Stimulated activated CD4-positive, alpha-beta T cell treated with anti-CD3 and anti-CD28 coated beads, Interleukin-2, amount 100 ng/mL, for 48 hours (primary cell): ENCODE measurements at regions not wholly inside any gene's neighbourhood (a gene's known extent, or its start where the extent isn't known, plus 50 kb on each side); places are given as distances from the start of the nearest gene placed in this dataset.
"Not testable (repeated sequence)": the region's sequence is repeated elsewhere in the genome, so short reads cannot be mapped to it uniquely, and the experiment has no call there.

Source experiments
- DNase-seq, 2 donors: peaks; one replicate each; pipeline ENCODE4 v3.0.0-alpha.2; 2020

GRCh38 chr5:135154961-135155360 lies 120.9 kb upstream of the PITX1 start:
- no peak for DNase-seq

- DNase-seq = no peak
Observed at GRCh38 chr5:135154197-135154596, 120.2 kb upstream of the PITX1 start.

- DNase-seq = no peak
Observed at GRCh38 chr5:135153661-135154060, 119.6 kb upstream of the PITX1 start.

- no peak for DNase-seq
Observed at GRCh38 chr5:135153259-135153658, 119.2 kb upstream of the PITX1 start.

GRCh38 chr5:135151660-135152059 lies 117.6 kb upstream of the PITX1 start:
- not testable (repeated sequence) for DNase-seq

- no peak for DNase-seq
Observed at GRCh38 chr5:135151256-135151655, 117.2 kb upstream of the PITX1 start.

GRCh38 chr5:135150767-135151166 lies 116.7 kb upstream of the PITX1 start:
- no peak for DNase-seq

- DNase-seq = no peak
Observed at GRCh38 chr5:135149956-135150723, 116.1 kb upstream of the PITX1 start.

- no peak for DNase-seq
Observed at GRCh38 chr5:135149229-135149955, 115.4 kb upstream of the PITX1 start.

- DNase-seq = no peak
Observed at GRCh38 chr5:135147294-135148090, 113.5 kb upstream of the PITX1 start.

- no peak for DNase-seq
Observed at GRCh38 chr5:135145985-135146384, 112.0 kb upstream of the PITX1 start.

GRCh38 chr5:135143682-135144081 lies 109.7 kb upstream of the PITX1 start:
- not testable (repeated sequence) for DNase-seq

- no peak for DNase-seq
Observed at GRCh38 chr5:135141303-135142268, 107.6 kb upstream of the PITX1 start.

- no peak for DNase-seq
Observed at GRCh38 chr5:135140446-135141204, 106.6 kb upstream of the PITX1 start.

GRCh38 chr5:135139381-135140134 lies 105.5 kb upstream of the PITX1 start:
- no peak for DNase-seq

GRCh38 chr5:135138116-135138850 lies 104.3 kb upstream of the PITX1 start:
- DNase-seq = no peak

GRCh38 chr5:135137146-135137915 lies 103.3 kb upstream of the PITX1 start:
- DNase-seq = no peak

GRCh38 chr5:135136546-135136945 lies 102.5 kb upstream of the PITX1 start:
- DNase-seq = no peak

GRCh38 chr5:135135530-135136226 lies 101.7 kb upstream of the PITX1 start:
- DNase-seq = no peak
